G401 (cell line): ENCODE measurements at regions not wholly inside any gene's neighbourhood (a gene's known extent, or its start where the extent isn't known, plus 50 kb on each side); places are given as distances from the start of the nearest gene placed in this dataset.
A peak's percentile ranks its signal among the peaks of the same experiment; 100 is the strongest.
"Not testable (repeated sequence)": the region's sequence is repeated elsewhere in the genome, so short reads cannot be mapped to it uniquely, and the experiment has no call there.

Experiments used
- DNase-seq: peaks from one replicate; pipeline ENCODE4 v3.0.0-alpha.2; 2015; ENCODE audit warnings: low spot score
- in situ Hi-C: cut with HindIII; loops from 2 replicates; pipeline ENCODE4 v1.10.0; 2016; ENCODE audit warnings: low sequenced_read_pairs, mixed read lengths

DNA sequence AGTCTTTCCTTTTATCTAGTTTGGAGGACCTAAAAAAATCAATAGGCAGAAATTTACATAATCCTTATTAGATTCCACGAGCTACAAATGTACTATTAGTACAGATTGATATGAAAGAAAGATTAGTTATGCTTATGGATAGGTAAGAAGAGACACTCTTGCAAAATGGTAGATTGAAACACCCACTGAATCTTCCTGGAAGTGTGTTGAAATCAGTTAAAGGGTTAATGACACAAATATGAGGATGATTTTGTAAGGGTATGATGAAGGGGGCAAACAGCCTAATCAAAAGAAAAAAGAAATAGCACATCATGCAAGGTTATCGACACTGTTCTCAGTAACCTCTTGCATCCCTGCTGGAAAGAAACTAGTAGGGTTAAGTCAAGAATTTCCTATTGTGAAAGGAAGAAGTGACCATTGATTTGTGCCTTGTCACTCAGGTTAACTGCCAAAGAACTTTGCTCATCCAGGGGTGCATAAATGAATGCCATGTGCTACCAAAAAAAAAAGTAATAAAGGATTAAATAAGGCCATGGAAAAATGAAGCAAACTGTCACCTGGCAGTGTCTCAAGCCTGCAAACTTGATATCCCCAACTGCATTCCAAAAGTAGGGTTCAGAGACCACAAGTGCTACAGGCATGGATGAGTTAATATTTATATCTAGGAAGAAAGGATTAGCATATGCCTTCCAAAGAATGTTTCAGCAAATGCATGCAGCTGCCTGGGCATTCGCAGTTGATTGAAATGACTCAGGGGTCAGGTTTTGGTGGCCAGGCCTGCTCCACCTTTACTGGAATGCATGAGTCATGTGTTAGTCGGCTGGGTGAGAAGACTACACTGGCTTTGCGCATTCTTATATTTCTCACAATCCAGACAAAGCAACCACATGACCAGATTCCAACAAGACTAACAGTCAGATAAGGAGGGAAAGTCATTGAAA lies 78.3 kb upstream of the ATXN3L start:
- DNase-seq, result peak; percentile 58
- in situ Hi-C loops, result no loop called here

DNA sequence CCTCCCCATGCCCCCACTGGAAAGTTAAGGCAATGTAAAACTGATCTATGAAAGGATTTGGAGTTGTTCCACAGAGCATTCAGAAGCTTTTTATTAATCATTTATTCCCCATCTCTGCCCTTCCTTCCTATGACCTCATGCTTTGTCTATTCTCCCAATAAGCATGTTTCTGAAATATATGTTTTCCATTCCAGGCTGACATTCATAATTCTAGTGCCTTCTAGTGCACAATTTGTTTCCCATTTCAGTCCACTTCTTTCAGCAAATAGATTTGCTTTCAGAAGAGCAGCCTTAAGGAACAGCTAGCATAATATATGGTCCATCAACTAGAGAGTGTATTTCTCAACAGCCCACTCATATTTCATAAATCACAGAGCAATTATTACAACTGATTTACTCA lies 77.1 kb upstream of the ATXN3L start:
- in situ Hi-C loops, result no loop called here
- no peak for DNase-seq

- in situ Hi-C loops, result no loop called here
- DNase-seq, result no peak
Measured at GRCh38 chrX:13389501-13389900, 69.6 kb upstream of the ATXN3L start.

GRCh38 chrX:13387666-13388494 lies 68.0 kb upstream of the ATXN3L start:
- in situ Hi-C loops, result no loop called here
- no peak for DNase-seq

- DNase-seq, result no peak
- in situ Hi-C loops, result no loop called here
Measured at GRCh38 chrX:13386636-13387035, 66.8 kb upstream of the ATXN3L start.

DNA sequence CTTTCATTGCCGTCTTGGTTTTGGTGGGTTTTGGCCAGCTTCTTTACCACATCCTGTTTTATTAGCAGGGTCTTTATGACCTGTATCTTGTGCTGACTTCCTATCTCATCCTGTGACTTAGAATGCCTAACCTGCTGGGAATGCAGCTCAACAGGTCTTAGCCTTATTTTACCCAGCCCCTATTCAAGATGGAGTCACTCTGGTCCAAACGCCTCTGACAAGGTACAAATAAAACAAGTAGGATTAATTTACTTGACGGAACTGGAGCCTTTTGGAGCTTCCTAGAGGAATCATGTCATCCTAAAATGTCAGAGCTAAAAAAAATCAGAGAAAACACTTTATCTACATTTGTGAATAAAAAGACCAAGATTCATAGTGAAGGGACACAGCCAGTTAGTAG lies 66.2 kb upstream of the ATXN3L start:
- no peak for DNase-seq
- in situ Hi-C loops, result no loop called here

DNA sequence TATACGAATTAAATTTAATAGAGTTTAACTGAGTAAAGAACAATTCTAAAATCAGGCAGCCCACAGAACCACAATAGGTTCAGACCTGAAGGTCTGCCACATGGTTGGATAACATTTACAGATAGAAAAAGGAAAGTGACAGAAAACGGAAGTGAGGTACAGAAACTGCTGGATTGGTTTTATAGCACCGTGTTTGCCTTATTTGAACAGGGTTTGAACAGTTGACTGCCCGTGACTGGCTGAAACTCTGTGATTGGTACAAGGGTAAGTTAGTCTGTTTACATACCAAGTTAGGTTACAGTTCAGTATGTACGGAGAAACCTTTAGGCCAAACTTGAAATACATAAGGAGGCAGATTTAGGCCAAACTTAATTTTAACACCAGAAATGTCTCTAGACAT lies 64.1 kb upstream of the ATXN3L start:
- in situ Hi-C loops, result no loop called here
- DNase-seq, result peak; percentile 11

- in situ Hi-C loops, result no loop called here
- DNase-seq, result no peak
Measured at GRCh38 chrX:13381514-13381913, 61.7 kb upstream of the ATXN3L start.

DNA sequence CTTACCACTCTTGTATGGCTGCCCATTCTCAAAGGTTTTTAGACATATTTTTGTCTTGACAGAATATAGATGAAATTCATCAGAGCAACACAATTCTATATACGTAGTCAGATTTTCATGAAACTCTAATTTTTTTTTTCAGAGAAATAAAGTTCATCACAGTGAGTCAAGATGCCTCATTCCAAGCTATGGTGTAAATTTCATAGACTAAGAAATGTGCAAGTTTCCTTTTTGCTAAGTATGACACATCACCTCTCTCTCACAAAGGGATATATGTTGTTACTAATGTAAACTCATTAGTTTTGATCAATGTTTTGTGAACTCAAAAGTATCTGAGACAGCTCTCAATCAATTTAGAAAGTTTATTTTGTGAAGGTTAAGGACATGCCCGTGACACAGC lies 60.4 kb upstream of the ATXN3L start:
- in situ Hi-C loops, result no loop called here

GRCh38 chrX:13378562-13379518 lies 59.0 kb upstream of the ATXN3L start:
- in situ Hi-C loops, result not testable (repeated sequence)

More for the DNA sequence above, 60.4 kb upstream of the ATXN3L start:
- DNase-seq, result no peak

DNA sequence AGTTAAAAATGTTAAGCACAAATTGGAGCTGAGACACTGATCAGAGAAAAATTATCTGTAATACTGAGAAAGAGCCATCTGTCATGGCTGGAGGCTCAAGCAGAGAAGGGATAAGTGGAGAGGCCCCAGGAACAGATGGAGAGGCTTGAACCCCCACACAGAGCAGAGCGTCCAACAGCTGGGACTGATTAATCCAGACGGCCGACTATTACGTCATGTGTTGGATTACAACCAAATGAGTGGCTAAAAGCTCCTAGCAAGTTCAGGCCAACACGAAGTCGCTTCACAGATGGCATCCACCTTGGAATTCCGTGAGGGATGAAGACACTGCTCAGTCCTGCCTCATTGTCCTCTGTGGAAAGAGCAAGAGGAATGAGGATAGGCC lies 57.7 kb upstream of the ATXN3L start:
- peak; percentile 89 for DNase-seq
- in situ Hi-C loops, result no loop called here

More at GRCh38 chrX:13378562-13379518, 59.0 kb upstream of the ATXN3L start:
- not testable (repeated sequence) for DNase-seq

DNA sequence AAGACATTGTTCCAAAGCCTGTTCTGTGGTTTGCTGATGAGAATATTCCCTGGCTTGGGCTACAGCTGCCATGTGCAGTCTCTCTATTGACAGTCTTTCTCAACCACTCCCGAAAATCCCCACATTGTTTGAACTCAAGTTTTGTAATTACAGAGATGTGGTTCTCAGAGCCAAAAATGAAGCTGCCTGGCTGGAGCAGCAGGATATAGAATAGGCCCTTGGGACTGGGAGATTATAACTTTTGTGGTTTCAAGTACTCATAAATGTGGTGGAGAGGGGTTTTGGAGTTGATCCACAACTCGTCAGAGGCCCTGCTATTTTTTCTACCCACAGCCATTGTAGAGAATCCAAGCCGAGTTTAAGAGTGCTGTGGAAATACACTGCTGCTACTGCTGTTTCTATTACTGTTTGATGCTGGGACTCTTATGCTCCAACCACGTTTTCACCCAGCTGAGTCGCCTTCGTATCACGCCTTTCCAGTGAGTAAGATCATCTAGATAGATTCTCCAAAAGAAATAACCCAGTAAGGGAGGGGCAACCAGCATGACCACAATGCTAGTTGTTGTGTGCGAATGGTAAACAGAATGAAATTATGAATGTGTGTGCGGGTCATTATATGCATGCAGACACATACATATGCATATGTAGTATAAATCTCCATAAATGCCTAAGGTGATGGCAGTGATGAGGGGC lies 57.1 kb upstream of the ATXN3L start:
- in situ Hi-C loops, result no loop called here
- no peak for DNase-seq

DNA sequence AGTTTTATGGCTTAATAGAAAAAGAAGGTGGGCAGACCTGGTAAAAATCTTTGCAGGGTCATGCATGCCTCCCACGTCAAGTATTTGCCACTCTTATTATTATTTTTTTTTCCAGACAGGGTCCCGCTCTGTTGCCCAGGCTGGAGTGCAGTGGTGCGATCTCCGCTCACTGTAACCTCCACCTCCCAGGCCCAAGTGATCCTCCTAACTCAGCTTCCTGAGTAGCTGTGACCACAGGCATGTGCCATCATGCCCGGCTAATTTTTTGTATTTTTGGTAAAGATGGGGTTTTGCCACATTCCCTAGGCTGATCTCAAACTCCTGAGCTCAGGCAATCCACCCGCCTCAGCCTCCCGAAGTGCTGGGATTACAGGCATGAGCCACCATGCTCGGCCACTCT lies 55.7 kb upstream of the ATXN3L start:
- in situ Hi-C loops, DNase-seq: not testable (repeated sequence)

DNA sequence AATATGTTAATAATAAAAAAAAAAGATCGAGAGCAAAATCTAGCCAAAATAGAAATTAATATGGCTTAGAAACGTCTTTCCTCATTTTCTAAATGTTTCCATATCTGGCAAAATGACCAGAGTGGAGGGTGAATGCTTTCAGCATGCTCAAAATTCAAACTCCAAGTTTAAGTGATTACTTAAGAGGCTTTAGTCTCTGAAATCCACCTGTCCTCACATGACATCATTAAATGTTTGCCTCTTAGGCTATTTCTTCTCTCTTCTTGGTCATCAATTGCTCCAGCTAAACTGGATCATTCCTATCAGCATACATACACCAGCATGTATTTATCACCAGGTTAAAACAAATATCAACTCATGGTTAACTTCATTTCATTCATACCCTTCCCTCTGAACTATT lies 54.5 kb upstream of the ATXN3L start:
- no peak for DNase-seq
- in situ Hi-C loops, result no loop called here

- DNase-seq, result no peak
- in situ Hi-C loops, result no loop called here
Measured at GRCh38 chrX:13373431-13374187, 53.8 kb upstream of the ATXN3L start.

DNA sequence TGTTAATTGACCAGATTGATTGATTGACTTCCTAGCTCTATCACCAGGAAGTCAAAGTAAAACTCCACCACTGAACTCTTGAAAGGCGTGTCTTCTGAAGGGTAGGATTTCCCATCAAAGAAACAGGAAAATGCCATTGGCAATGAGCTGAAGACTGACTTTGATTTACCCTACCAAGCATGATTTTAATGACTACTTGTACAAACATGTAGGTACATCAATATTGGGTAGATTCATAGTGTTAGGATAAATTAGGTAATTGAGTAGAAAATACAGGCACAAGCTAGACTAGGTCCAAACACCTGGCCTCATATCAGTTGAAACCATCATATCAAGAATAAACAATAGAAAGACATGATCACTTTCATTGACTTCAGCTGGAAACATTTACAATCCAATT lies 53.2 kb upstream of the ATXN3L start:
- in situ Hi-C loops, result no loop called here
- DNase-seq, result no peak

DNA sequence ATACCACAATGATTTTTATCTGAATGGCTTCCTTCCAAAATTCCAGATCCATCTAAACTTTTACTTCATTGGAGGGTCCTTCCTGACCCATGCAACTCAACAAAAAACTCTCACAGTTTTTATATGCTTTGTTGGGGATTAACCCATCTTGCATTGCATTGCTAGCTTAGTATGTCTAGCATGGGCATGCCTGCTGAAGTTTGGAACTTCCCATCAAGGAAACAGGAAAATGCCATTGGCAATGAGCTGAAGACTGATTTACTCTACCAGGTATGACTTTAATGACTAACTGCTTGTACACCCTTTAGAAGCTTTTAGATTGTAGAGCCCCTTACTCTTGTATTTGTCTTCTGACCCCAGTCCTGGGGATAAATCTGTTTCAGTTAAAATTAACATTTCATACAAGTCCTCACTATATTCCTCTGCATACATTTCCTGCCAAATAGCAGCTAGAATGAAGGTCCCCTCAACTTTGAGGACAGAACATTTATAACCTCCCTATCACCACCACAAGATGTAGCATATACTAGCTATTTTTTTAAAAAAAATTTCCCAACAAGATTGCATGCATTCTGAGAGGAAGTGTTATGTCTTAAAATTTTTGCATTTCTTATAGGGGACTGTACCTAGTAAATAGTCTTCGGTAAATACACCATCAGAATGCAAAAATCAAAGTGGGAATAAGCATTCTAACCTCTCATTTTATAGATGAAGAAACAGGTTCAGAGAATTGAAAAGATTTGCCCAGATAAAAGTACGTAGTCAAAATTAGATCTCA lies 52.5 kb upstream of the ATXN3L start:
- in situ Hi-C loops, result no loop called here
- no peak for DNase-seq
